GM12878 (cell line): ENCODE measurements at regions not wholly inside any gene's neighbourhood (a gene's known extent, or its start where the extent isn't known, plus 50 kb on each side); places are given as distances from the start of the nearest gene placed in this dataset.

ENCODE experiments used
- ATAC-seq: fragments of 200-7000 bp; cut with Tn5 transposase; 3 replicates; pipeline ENCODE4 v1.9.1; 2020; ENCODE audit warnings: mild to moderate bottlenecking, moderate library complexity
- BruUV-seq: library from RNA; stranded (reverse); fragments of 400-500 nt; replicated peaks from 2 replicates; lab custom pipeline; 2021; lab: Mats Ljungman, UMichigan
- CTCF ChIA-PET: fragments of 300-600 bp; sonication (Branson Sonifier 250); formaldehyde crosslinking; extraction: SDS; loops from one replicate; lab custom pipeline; 2021; ENCODE audit warnings: inconsistent platforms; lab: Yijun Ruan, JAX
- POLR2A ChIA-PET: fragments of 350-600 bp; formaldehyde crosslinking; extraction: SDS; loops from one replicate; lab custom pipeline; 2021; ENCODE audit warnings: inconsistent platforms; lab: Charles Lee
- RAD21 ChIA-PET: fragments of 300-600 bp; sonication (Branson Sonifier 250); formaldehyde crosslinking; loops from one replicate; lab custom pipeline; 2023; ENCODE audit warnings: antibody characterized with exemption; ENCODE audit not compliant: unreplicated experiment; lab: Charles Lee
- SMC1A ChIA-PET: fragments of 300-600 bp; sonication (Branson Sonifier 250); formaldehyde crosslinking; loops from one replicate; lab custom pipeline; 2023; ENCODE audit not compliant: unreplicated experiment, uncharacterized antibody; lab: Charles Lee
- DNase-seq: peaks from one replicate; pipeline ENCODE4 v3.0.0-alpha.2; 2011; ENCODE audit warnings: low read depth, low spot score
- FAIRE-seq: peaks from 3 replicates; lab custom pipeline; 2011; peaks lifted over from hg19 to GRCh38; lab: Jason Lieb, UNC
- H2AFZ ChIP-seq: 2 replicates; pipeline ENCODE4 v1.6.0; 2011; ENCODE audit warnings: low read depth, low read length, control low read depth; ENCODE audit not compliant: control insufficient read depth
- H3K27ac ChIP-seq: 2 replicates; pipeline ENCODE4 v1.5.1; 2011; ENCODE audit warnings: control low read depth; ENCODE audit not compliant: control insufficient read depth, insufficient read depth
- H3K27me3 ChIP-seq, 2 experiments: replicated peaks in 1 of 2; 2 replicates each; pipeline versions ENCODE4 v1.6.0 to v1.6.1; 2011; ENCODE audit warnings: low read length in 1 of 2; ENCODE audit not compliant: control insufficient read depth in 2 of 2, insufficient read depth in 2 of 2
- H3K36me3 ChIP-seq, 2 experiments: 2 replicates each; pipeline ENCODE4 v1.5.1; 2011; ENCODE audit warnings: low read length in 1 of 2; ENCODE audit not compliant: control insufficient read depth in 2 of 2, insufficient read depth in 2 of 2
- H3K4me1 ChIP-seq: 2 replicates; pipeline ENCODE4 v1.6.1; 2011; ENCODE audit warnings: mild to moderate bottlenecking, low read length, moderate library complexity, mixed read lengths; ENCODE audit not compliant: control insufficient read depth, insufficient read depth
- H3K4me2 ChIP-seq: 2 replicates; pipeline ENCODE4 v1.6.0; 2011; ENCODE audit warnings: control low read depth; ENCODE audit not compliant: control insufficient read depth, insufficient read depth
- H3K4me3 ChIP-seq: fragments of 200-600 bp; sonication (generic); 2 replicates; pipeline ENCODE4 v1.5.1; 2016
- H3K79me2 ChIP-seq: 2 replicates; pipeline ENCODE4 v1.6.0; 2011; ENCODE audit warnings: low read length; ENCODE audit not compliant: control insufficient read depth, insufficient read depth
- H3K9ac ChIP-seq: 2 replicates; pipeline ENCODE4 v1.8.0; 2011; ENCODE audit warnings: low read length, control low read depth, mixed read lengths; ENCODE audit not compliant: control insufficient read depth, insufficient read depth
- H3K9me3 ChIP-seq: replicated peaks from 3 replicates; pipeline ENCODE4 v1.5.1; 2011; ENCODE audit warnings: mild to moderate bottlenecking, low read length; ENCODE audit not compliant: control insufficient read depth, insufficient read depth
- H4K20me1 ChIP-seq: 2 replicates; pipeline ENCODE4 v1.6.0; 2011; ENCODE audit not compliant: control insufficient read depth, insufficient read depth
- CHD4 ChIP-seq: fragments of 200-600 bp; sonication (generic); IDR thresholded peaks from 2 replicates; pipeline ENCODE4 v1.6.1; 2016; ENCODE audit warnings: mild to moderate bottlenecking
- EED ChIP-seq: sonication (generic); IDR thresholded peaks from 2 replicates; pipeline ENCODE4 v1.6.1; 2016; ENCODE audit warnings: antibody characterized with exemption, low read depth
- FOS ChIP-seq: IDR thresholded peaks from 3 replicates; pipeline ENCODE4 v1.6.1; 2011; ENCODE audit warnings: borderline replicate concordance; ENCODE audit not compliant: insufficient read length; ENCODE audit errors: extremely low read depth
- MYB ChIP-seq: fragments of 150-350 bp; IDR thresholded peaks from 2 replicates; pipeline ENCODE4 v1.6.1; 2014; ENCODE audit warnings: mild to moderate bottlenecking, low read depth, low read length, borderline replicate concordance
- NFIC ChIP-seq: IDR thresholded peaks from 2 replicates; pipeline ENCODE4 v1.6.1; 2012; ENCODE audit warnings: low read depth, mild to moderate bottlenecking, inconsistent platforms, low read length, moderate library complexity
- NRF1 ChIP-seq: conservative IDR thresholded peaks from 2 replicates; pipeline ENCODE4 v1.6.1; 2011; ENCODE audit warnings: mild to moderate bottlenecking, low read depth, low read length, improper control_type of control experiment
- RUNX3 ChIP-seq: IDR thresholded peaks from 2 replicates; pipeline ENCODE4 v1.6.1; 2012; ENCODE audit warnings: low read length, inconsistent platforms
- SPI1 ChIP-seq: IDR thresholded peaks from 2 replicates; pipeline ENCODE4 v1.6.1; 2011; ENCODE audit warnings: low read depth, mild to moderate bottlenecking, low read length, moderate library complexity, borderline replicate concordance; ENCODE audit not compliant: insufficient read depth
- ZNF207 ChIP-seq: fragments of 450-650 bp; IDR thresholded peaks from 2 replicates; pipeline ENCODE4 v1.6.1; 2014; ENCODE audit warnings: antibody characterized with exemption, mild to moderate bottlenecking, borderline replicate concordance
- WGBS: methylation state at CpG from one replicate; pipeline ENCODE4 v1.1.6; 2016; ENCODE audit warnings: low lambda C conversion rate; ENCODE audit not compliant: insufficient replicate concordance, insufficient coverage; ENCODE audit errors: missing lambda C conversion rate; 5-methylcytosine and 5-hydroxymethylcytosine counted together
- in situ Hi-C: fragments of 300-500 bp; cut with MboI; formaldehyde crosslinking; loops from 9 replicates; pipeline ENCODE4 v1.14.3; 2018; ENCODE audit warnings: mixed read lengths
- intact Hi-C: fragments of 100-400 bp; cut with micrococcal nuclease; formaldehyde crosslinking; loops from one replicate; pipeline ENCODE4 v1.14.2; 2022; ENCODE audit not compliant: unreplicated experiment
- TF ChIP-seq, protein P1 (sequence below): IDR thresholded peaks from 2 replicates; pipeline ENCODE4 v1.6.1; 2012; ENCODE audit warnings: low read depth, low read length, improper control_type of control experiment
- TF ChIP-seq, protein P2 (sequence below): fragments of 450-650 bp; conservative IDR thresholded peaks from 2 replicates; pipeline ENCODE4 v1.6.1; 2017; ENCODE audit warnings: mild to moderate bottlenecking, moderate library complexity
- TF ChIP-seq, protein P3 (sequence below): IDR thresholded peaks from 2 replicates; pipeline ENCODE4 v1.6.1; 2011; ENCODE audit warnings: low read depth, mild to moderate bottlenecking, low read length, moderate library complexity, borderline replicate concordance; ENCODE audit errors: extremely low read depth
- TF ChIP-seq, protein P4 (sequence below): IDR thresholded peaks from 2 replicates; pipeline ENCODE4 v1.6.1; 2012; ENCODE audit warnings: mild to moderate bottlenecking, low read depth, low read length
- TF ChIP-seq, protein P5 (sequence below): IDR thresholded peaks from 2 replicates; pipeline ENCODE4 v1.6.1; 2012; ENCODE audit warnings: low read depth, low read length, improper control_type of control experiment

DNA sequence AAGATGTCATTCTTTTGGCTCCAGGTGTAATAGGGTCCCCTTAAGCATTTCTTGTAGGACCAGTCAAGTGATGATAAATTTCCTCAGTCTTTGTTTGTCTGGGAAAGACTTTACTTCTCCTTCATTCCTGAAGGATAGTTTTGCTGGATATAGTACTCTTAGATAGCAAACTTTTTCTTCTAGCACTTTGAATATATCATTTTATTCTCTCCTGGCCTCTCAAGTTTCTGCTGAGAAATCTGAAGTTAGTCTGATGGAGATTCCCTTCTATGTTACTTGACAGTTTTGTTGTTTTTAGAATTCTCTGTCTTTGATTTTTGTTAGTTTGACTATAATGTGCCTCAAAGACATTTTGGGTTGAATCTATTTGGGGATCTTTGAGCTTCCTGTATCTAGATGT lies 181.2 kb upstream of the HES1 start (continued):
- TF ChIP-seq, protein P1, sequence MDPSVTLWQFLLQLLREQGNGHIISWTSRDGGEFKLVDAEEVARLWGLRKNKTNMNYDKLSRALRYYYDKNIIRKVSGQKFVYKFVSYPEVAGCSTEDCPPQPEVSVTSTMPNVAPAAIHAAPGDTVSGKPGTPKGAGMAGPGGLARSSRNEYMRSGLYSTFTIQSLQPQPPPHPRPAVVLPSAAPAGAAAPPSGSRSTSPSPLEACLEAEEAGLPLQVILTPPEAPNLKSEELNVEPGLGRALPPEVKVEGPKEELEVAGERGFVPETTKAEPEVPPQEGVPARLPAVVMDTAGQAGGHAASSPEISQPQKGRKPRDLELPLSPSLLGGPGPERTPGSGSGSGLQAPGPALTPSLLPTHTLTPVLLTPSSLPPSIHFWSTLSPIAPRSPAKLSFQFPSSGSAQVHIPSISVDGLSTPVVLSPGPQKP: no peak
- TF ChIP-seq RUNX3: no peak
- TF ChIP-seq, protein P2, sequence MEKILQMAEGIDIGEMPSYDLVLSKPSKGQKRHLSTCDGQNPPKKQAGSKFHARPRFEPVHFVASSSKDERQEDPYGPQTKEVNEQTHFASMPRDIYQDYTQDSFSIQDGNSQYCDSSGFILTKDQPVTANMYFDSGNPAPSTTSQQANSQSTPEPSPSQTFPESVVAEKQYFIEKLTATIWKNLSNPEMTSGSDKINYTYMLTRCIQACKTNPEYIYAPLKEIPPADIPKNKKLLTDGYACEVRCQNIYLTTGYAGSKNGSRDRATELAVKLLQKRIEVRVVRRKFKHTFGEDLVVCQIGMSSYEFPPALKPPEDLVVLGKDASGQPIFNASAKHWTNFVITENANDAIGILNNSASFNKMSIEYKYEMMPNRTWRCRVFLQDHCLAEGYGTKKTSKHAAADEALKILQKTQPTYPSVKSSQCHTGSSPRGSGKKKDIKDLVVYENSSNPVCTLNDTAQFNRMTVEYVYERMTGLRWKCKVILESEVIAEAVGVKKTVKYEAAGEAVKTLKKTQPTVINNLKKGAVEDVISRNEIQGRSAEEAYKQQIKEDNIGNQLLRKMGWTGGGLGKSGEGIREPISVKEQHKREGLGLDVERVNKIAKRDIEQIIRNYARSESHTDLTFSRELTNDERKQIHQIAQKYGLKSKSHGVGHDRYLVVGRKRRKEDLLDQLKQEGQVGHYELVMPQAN: no peak
- TF ChIP-seq MYB: no peak
- TF ChIP-seq CHD4: no peak
- TF ChIP-seq, all 136 proteins: peak for 0

DNA sequence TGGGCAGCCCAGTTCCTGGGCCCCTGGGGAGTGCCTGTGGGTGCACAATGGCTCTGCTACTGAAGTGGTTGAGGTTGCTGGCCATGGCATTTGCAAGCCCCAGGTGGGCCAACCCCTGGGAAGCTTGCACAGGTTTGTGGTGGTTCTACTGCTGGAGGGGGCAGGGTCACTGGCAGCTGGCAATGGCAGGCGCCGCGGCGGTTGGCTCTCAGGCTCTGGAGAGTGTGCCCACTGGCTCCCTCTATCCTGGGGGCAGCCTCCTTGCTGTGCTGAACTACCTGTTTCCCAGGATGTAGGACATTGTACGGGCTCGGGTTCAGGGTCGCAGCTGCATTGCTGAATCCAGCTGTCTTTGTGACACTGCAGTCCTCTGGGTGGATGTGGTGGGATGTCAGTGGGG lies 180.2 kb upstream of the HES1 start:
- H3K27me3 ChIP-seq: peaks cover 0 to 4% of the 10 kb centered on the region in 2 experiments; a peak in 2 of 4 replicates
- DNase-seq: no peak
- H3K4me1 ChIP-seq: no peaks in the 10 kb centered on the region
- H3K9ac ChIP-seq: no peak overlapping the region
- no peak overlapping the region for H3K4me2 ChIP-seq
- intact Hi-C loops (no loop called here), in situ Hi-C loops (no loop called here)
- H3K79me2 ChIP-seq: no peaks in the 10 kb centered on the region
- WGBS: 84% methylated on average over 7 of the region's 7 CpGs
- POLR2A ChIA-PET: no interaction called here
- CTCF ChIA-PET: no interaction called here
- no TSS peak for BruUV-seq
- no peaks in the 10 kb centered on the region for H3K36me3 ChIP-seq
- SMC1A ChIA-PET: no interaction called here
- H3K27ac ChIP-seq: no peak overlapping the region
- no peak overlapping the region for H2AFZ ChIP-seq
- FAIRE-seq: no peak
- ATAC-seq: no peak
- RAD21 ChIA-PET: no interaction called here
- H4K20me1 ChIP-seq: no peaks in the 10 kb centered on the region
- peaks cover 2% of the 10 kb centered on the region; the same call in 1 of the 3 replicates for H3K9me3 ChIP-seq
- no peak overlapping the region for H3K4me3 ChIP-seq
- no peak for TF ChIP-seq NFIC
- TF ChIP-seq, protein P2: no peak
- no peak for TF ChIP-seq ZNF207
- TF ChIP-seq EED: no peak
- TF ChIP-seq, protein P3, sequence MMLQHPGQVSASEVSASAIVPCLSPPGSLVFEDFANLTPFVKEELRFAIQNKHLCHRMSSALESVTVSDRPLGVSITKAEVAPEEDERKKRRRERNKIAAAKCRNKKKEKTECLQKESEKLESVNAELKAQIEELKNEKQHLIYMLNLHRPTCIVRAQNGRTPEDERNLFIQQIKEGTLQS: no peak
- no peak for TF ChIP-seq FOS
- no peak for TF ChIP-seq NRF1
- TF ChIP-seq, protein P4, sequence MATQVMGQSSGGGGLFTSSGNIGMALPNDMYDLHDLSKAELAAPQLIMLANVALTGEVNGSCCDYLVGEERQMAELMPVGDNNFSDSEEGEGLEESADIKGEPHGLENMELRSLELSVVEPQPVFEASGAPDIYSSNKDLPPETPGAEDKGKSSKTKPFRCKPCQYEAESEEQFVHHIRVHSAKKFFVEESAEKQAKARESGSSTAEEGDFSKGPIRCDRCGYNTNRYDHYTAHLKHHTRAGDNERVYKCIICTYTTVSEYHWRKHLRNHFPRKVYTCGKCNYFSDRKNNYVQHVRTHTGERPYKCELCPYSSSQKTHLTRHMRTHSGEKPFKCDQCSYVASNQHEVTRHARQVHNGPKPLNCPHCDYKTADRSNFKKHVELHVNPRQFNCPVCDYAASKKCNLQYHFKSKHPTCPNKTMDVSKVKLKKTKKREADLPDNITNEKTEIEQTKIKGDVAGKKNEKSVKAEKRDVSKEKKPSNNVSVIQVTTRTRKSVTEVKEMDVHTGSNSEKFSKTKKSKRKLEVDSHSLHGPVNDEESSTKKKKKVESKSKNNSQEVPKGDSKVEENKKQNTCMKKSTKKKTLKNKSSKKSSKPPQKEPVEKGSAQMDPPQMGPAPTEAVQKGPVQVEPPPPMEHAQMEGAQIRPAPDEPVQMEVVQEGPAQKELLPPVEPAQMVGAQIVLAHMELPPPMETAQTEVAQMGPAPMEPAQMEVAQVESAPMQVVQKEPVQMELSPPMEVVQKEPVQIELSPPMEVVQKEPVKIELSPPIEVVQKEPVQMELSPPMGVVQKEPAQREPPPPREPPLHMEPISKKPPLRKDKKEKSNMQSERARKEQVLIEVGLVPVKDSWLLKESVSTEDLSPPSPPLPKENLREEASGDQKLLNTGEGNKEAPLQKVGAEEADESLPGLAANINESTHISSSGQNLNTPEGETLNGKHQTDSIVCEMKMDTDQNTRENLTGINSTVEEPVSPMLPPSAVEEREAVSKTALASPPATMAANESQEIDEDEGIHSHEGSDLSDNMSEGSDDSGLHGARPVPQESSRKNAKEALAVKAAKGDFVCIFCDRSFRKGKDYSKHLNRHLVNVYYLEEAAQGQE: no peak
- TF ChIP-seq, protein P5, sequence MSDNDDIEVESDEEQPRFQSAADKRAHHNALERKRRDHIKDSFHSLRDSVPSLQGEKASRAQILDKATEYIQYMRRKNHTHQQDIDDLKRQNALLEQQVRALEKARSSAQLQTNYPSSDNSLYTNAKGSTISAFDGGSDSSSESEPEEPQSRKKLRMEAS: no peak
- TF ChIP-seq SPI1: no peak
